Nephron (organoid): ENCODE measurements at regions not wholly inside any gene's neighbourhood (a gene's known extent, or its start where the extent isn't known, plus 50 kb on each side); places are given as distances from the start of the nearest gene placed in this dataset.
"Not testable (repeated sequence)": the region's sequence is repeated elsewhere in the genome, so short reads cannot be mapped to it uniquely, and the experiment has no call there.

Experiments used
- H3K27ac Mint-ChIP-seq, 3 experiments: 2 replicates each; pipeline ENCODE4 v1.8.0; 2020; ENCODE audit warnings: mixed read lengths in 3 of 3, mild to moderate bottlenecking in 2 of 3, moderate library complexity in 1 of 3
- H3K27me3 Mint-ChIP-seq: 2 replicates; pipeline ENCODE4 v1.8.0; 2021; ENCODE audit warnings: low read depth, mild to moderate bottlenecking, moderate library complexity, mixed read lengths
- H3K36me3 Mint-ChIP-seq: 2 replicates; pipeline ENCODE4 v1.8.0; 2020; ENCODE audit warnings: low read depth, mixed read lengths
- H3K4me1 Mint-ChIP-seq: 2 replicates; pipeline ENCODE4 v1.8.0; 2020; ENCODE audit warnings: mixed read lengths
- H3K4me3 Mint-ChIP-seq, 3 experiments: 2 replicates each; pipeline ENCODE4 v1.8.0; 2020; ENCODE audit warnings: mild to moderate bottlenecking in 3 of 3, mixed read lengths in 3 of 3, moderate library complexity in 2 of 3
- H3K9me3 Mint-ChIP-seq: 2 replicates; pipeline ENCODE4 v1.8.0; 2020; ENCODE audit warnings: mixed read lengths
- CTCF ChIP-seq, 3 experiments: fragments of 200-600 bp; sonication (generic); IDR thresholded peaks; one replicate each; pipeline ENCODE4 v1.5.0; 2021; ENCODE audit warnings: antibody characterized with exemption in 3 of 3; ENCODE audit not compliant: unreplicated experiment in 3 of 3

GRCh38 chrX:89757767-89758166 lies 163.9 kb upstream of the TGIF2LX start:
- H3K27me3 Mint-ChIP-seq, H3K36me3 Mint-ChIP-seq, H3K4me3 Mint-ChIP-seq, H3K27ac Mint-ChIP-seq, H3K4me1 Mint-ChIP-seq: not testable (repeated sequence)
- TF ChIP-seq CTCF (IDR thresholded peaks at IDR 0.05; ENCODE audit: unreplicated experiment in 3 of 3): peak; percentile 34 to 59 (median 38)
- H3K9me3 Mint-ChIP-seq: peaks cover 27% of the 10 kb centered on the region

DNA sequence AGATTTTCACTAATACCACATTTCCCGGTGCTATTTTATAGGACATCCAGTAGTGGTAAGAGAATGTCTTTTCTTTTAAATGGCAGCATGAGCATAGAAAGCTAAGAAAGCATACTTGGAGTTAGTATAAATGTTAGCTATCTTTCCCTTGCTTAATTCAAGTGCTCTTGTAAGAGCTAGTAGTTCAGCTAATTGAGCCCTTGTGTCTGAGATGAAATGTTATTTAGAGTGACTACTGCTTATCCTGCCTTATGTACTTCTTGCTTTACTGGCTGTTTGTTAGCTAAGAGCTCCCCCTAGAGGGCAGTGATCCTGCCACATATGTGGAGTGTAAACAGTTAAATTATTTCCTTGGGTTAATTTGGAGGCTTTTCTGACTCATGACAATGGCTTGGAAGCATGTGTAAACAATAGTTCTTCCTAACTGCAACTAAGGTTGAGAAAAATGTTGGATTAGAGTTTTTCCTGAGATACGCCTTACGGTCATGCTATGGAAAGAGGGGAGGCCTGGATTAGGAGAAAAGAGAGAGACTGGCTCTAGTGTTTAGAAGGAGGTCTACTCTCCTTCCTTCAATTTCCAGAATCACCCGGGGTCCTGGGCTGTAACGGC lies 162.5 kb upstream of the TGIF2LX start:
- peaks cover 27% of the 10 kb centered on the region for H3K9me3 Mint-ChIP-seq
- not testable (repeated sequence) for H3K27me3 Mint-ChIP-seq, H3K27ac Mint-ChIP-seq, H3K4me3 Mint-ChIP-seq, H3K36me3 Mint-ChIP-seq, H3K4me1 Mint-ChIP-seq

GRCh38 chrX:89771639-89772038 lies 150.1 kb upstream of the TGIF2LX start:
- H3K9me3 Mint-ChIP-seq, H3K4me3 Mint-ChIP-seq, H3K4me1 Mint-ChIP-seq, H3K36me3 Mint-ChIP-seq, H3K27ac Mint-ChIP-seq, H3K27me3 Mint-ChIP-seq: not testable (repeated sequence)

DNA sequence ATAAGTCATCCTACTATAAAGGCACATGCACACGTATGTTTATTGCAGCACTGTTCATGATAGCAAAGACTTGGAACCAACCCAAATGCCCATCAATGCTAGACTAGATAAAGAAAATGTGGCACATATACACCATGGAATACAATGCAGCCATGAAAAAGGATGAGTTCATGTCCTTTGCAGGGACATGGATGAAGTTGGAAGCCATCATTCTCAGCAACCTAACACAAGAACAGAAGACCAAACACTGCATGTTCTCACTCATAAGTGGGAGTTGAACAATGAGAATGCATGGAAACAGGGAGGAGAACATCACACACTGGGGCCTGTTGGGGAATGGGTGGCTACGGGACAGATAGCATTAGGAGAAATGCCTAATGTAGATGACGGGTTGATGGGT lies 110.3 kb upstream of the TGIF2LX start:
- H3K27me3 Mint-ChIP-seq, H3K27ac Mint-ChIP-seq, H3K36me3 Mint-ChIP-seq, H3K4me3 Mint-ChIP-seq, H3K4me1 Mint-ChIP-seq, H3K9me3 Mint-ChIP-seq: not testable (repeated sequence)

GRCh38 chrX:89839723-89840122 lies 82.0 kb upstream of the TGIF2LX start:
- H3K27ac Mint-ChIP-seq, H3K36me3 Mint-ChIP-seq, H3K4me1 Mint-ChIP-seq, H3K9me3 Mint-ChIP-seq, H3K4me3 Mint-ChIP-seq, H3K27me3 Mint-ChIP-seq: not testable (repeated sequence)

DNA sequence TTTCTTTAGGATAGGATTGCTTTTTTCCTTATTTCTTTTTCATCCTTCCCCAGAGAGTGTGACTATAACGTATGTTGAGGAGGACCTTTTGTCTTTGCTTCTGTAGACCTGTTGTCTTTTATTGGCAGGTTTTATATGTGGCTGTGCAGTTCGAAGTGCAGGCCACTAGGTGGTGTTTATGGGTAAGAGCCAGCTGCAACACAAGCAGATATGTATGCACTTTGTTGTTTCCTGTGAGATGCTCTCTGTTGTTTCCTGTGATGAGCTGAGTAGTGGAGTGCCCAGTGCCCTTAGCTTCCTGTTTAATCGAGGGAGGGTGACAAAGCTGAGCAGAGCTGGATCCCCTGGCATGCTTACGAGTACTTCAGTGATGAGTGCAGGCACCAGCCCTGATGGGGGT lies 50.0 kb upstream of the TGIF2LX start:
- H3K9me3 Mint-ChIP-seq, H3K36me3 Mint-ChIP-seq, H3K4me1 Mint-ChIP-seq, H3K4me3 Mint-ChIP-seq, H3K27me3 Mint-ChIP-seq, H3K27ac Mint-ChIP-seq: not testable (repeated sequence)
- TF ChIP-seq CTCF (IDR thresholded peaks at IDR 0.05; ENCODE audit: unreplicated experiment in 3 of 3): peak; percentile 50 to 60 (median 58)
